MM.1S (cell line): ENCODE measurements at regions not wholly inside any gene's neighbourhood (a gene's known extent, or its start where the extent isn't known, plus 50 kb on each side); places are given as distances from the start of the nearest gene placed in this dataset.

ENCODE experiments used
- EZH2 ChIP-seq: fragments of 300-600 bp; sonication (generic); optimal IDR thresholded peaks from 2 replicates; pipeline ENCODE3; 2017; ENCODE audit warnings: low read depth, mild to moderate bottlenecking, antibody characterized with exemption, low read length, mixed read lengths
- EZH2phosphoT487 ChIP-seq: fragments of 300-600 bp; sonication (generic); IDR thresholded peaks from 2 replicates; pipeline ENCODE4 v1.6.1; 2018; ENCODE audit warnings: antibody characterized with exemption, low read length
- TF ChIP-seq, protein P1 (sequence below): fragments of 300-600 bp; sonication (generic); IDR thresholded peaks from 2 replicates; pipeline ENCODE4 v1.5.1; 2016; ENCODE audit warnings: antibody characterized with exemption, low read length, mixed read lengths

DNA sequence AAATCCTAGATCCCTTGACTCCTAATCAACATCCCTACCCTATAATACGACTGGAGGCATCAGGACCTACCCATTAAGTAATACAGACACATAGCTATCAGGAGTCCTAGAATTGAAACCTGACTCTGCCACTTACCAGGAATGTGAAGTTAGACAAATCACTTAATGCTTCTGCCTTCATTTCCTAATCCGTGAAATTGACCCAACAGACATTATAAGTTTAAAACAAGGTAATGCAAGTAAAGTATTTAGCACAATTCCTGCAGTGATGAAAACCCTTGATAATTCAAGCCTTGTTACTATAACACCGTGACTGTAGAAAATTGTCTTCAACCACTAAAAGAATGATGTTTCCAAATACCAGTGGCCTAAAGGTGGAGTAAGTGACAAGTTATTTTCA lies 150.2 kb downstream of the KCNJ2 start:
- TF ChIP-seq, protein P1, sequence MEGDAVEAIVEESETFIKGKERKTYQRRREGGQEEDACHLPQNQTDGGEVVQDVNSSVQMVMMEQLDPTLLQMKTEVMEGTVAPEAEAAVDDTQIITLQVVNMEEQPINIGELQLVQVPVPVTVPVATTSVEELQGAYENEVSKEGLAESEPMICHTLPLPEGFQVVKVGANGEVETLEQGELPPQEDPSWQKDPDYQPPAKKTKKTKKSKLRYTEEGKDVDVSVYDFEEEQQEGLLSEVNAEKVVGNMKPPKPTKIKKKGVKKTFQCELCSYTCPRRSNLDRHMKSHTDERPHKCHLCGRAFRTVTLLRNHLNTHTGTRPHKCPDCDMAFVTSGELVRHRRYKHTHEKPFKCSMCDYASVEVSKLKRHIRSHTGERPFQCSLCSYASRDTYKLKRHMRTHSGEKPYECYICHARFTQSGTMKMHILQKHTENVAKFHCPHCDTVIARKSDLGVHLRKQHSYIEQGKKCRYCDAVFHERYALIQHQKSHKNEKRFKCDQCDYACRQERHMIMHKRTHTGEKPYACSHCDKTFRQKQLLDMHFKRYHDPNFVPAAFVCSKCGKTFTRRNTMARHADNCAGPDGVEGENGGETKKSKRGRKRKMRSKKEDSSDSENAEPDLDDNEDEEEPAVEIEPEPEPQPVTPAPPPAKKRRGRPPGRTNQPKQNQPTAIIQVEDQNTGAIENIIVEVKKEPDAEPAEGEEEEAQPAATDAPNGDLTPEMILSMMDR = no peak
- no peak for TF ChIP-seq EZH2phosphoT487
- no peak for TF ChIP-seq EZH2
